Activated CD4-positive, alpha-beta T cell treated with anti-CD3 and anti-CD28 coated beads, Interleukin-2, Interleukin-6, amounts not matched to agents 100 ng/mL and 50 ng/mL, durations not matched to agents 16 hours and 8 hours (primary cell): ENCODE measurements at regions not wholly inside any gene's neighbourhood (a gene's known extent, or its start where the extent isn't known, plus 50 kb on each side); places are given as distances from the start of the nearest gene placed in this dataset.

ENCODE experiments used
- DNase-seq: peaks from one replicate; pipeline ENCODE4 v3.0.0-alpha.2; 2020

DNA sequence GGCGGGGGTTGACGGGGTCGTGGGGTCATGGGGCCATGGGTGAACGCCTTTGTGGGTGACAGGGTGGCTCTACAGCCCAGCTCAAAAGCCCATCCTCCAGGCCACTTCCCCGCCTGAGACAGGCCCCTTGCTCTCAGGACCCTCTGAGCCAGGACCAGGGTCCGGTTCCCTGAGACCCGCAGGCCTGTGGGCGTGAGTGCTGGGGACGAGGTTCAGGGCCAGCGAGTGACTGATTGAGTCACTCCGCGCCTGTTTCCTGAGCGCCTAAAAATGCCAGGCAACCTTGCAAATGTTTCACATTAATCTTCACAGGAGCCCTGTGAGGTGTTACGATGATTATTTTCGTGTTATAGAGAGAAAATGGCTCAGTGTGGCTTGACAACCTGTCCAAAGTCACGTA, 97.8 kb downstream of the ZNF674 start:
- no peak for DNase-seq

DNA sequence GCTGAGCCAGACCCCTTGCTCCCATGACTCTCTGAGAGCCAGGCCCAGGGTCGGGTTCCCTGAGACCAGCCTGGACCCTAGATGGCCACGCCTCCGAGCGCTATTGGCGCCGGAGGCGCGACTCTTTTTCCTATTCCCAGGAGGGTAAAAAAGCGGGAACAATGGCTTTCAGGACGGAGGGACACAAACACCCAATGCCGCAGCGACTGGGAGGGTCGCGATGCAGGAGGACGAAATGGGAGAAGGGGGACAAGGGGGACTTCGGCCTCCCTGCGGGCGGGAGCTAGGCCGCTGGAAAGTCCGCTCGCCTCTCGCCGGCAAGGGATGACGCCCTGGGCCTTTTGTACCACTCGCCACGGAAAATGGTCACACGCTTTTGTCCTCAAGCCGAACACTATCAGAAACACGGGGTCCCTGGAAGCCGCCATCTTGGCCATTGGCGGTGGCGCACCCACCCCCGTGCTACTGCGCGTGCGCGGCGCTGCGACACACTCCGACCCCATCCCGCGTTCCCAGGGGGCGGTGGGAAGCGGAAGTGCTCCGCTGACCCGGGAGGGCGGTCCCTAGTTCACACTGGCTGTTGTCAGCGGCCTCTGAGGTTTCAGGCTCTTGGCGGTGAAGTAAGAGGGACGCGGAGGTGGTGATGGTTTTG, 98.4 kb downstream of the ZNF674 start:
- DNase-seq: peak; percentile 90

DNA sequence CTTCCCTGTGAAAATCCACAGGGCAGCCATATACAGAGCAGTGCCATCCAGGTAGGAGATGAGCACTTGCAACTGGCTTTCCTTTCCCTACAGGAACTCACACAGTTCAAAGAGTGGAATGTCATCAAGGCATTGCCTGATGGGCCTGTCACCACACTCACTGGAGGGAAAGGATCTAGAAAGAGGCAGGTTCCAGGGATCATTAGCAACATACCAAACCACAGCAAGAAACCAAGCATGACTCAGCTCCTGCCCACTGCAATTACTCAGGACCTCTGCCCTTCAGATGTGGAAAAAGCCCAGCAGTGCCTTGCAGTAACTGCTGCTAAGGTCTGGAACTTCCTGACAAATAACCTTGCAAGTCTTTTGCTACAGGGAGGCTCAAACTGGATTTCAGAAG, 101.2 kb downstream of the ZNF674 start:
- DNase-seq: no peak

DNA sequence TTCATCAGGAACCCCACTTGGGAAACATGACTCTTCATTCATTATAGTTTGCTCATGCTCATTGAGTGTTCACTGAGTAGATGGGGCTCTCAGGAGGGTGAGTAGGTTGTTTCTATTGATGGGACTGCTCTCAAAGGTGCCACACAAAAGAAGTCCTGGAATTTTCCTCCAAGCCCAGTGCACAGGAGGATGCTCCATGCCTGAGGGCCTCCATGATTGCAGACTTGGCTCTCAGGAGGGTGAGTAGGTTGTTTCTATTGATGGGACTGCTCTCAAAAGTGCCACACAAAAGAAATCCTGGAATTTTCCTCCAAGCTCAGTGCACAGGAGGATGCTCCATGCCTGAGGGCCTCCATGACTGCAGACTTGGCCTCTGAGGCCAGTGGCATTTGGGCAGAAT, 108.5 kb downstream of the ZNF674 start:
- DNase-seq: no peak

DNA sequence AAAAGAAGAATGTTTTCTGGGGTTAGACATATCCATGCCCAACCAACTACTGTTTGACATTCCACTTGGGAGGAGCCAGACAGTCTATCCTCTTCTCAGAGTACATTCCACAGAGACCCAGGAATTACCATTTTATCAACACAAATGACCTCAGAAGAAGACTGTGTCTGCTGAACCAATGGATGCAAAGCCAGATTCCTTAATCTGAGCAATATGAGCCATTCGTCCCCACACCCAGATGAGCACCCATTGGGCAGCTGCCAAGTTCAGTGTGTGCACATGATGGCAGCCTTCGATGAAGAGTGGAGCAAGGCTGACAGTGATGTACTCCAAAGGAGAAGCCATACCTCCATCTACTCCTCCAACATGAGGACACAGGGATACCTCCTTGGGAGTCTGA, 111.3 kb downstream of the ZNF674 start:
- no peak for DNase-seq

DNA sequence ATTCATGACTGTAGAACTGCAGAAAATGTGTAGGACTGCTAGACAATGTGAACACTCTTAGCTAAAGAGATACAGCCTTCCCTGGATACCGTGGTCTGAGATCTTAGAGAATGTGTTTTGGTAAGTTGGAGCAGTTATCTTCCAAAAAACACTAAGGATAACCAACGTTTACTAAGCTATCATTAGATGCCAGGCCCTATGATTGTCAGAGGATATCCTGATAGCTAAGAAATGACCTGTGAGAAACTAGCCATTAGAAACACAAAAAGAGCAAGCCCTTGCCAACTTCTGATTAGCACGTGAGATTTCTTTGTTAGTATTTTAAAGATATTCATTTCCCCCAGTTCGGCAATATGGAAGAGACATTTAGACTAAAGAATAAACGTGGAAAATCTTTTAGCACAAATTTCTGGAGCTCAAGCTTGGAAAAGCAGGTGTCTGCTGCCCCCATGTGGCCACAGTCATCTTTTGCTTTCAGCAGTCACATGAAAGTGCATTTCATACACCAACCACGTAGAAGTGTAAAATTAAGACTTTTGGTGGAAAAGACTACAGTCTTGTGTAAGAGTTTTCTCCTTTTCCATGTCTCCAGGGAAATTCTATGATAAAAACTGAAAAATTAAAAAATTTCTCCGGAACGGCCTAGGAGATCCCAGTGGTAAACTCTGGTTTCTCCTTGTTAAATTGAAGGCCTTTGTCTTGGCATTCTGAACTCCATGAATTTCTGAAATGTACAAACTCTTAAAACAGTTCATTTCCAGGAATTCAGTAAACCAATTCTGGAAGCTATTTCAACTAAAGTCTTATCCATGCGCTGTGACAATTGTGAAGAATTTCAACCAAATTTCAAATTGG, 136.4 kb downstream of the ZNF674 start:
- DNase-seq: peak; percentile 67

DNA sequence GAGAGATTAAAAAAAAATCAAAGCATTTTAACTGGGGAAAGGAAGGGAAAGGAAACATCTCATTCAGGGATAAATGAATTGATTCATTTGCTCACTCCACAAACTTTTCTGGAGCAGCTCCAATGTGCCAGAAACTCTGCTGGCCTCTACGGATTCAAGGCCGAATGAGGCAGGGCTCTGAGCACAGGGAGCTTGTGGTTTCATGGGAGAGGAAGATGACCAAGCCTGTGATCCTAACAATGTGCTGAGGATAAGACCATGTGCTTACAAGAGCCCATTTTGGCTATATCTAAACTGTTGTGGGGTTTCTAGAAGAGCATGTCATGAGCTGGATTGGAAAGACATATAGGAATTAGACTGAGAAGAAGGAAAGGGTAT, 137.5 kb downstream of the ZNF674 start:
- no peak for DNase-seq

DNA sequence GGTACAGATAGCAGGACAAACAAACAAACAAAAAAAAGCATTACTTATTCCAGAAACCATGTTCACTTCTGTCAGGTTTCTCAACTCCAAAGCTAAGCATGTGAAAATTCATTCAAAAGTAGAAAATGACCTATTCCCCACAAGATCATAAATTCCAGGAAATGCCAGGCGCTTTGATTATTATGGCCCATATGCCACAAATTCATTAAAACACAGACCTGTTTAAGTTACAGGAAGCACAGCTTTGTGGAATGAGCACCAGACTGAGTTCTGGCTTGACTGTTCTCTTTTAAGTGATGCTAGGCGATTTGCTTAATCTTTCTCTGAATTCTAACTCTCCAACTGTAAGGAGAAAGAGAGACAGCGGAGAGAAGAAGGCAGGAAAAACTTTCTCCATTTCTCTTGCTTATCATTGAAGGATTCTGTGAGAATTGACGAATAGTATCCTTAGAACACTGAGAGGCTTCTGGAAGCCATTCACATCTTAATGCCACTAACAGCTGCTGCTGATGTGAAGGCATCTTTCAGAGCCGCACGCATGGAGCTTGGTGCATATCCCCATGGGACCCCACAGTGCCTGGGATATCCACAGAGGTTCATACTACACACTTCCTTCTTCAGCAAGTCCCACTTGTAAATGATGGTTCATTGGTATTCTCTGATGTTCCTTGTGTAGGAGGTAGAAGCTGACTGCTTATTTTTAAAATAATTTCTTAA, 138.0 kb downstream of the ZNF674 start:
- DNase-seq: no peak

DNA sequence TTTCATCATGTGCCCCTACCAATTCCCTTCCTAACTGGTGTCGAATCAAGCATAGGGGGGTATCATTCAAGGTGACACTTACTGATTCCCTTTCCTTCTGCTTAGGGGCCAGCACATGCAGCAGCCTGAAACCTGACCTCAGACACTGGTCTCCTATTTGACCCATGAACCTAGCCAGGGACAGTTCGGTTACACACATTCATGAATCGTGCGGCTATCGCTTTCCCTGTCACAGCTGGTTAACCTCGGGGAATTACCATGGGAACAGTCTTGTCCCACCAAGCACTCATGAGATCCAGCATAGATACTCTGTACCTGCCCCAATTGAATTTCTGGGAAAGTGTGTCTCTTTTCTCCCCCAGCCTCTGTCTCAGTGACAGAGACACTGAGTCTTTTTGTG, 140.4 kb downstream of the ZNF674 start:
- DNase-seq: no peak

DNA sequence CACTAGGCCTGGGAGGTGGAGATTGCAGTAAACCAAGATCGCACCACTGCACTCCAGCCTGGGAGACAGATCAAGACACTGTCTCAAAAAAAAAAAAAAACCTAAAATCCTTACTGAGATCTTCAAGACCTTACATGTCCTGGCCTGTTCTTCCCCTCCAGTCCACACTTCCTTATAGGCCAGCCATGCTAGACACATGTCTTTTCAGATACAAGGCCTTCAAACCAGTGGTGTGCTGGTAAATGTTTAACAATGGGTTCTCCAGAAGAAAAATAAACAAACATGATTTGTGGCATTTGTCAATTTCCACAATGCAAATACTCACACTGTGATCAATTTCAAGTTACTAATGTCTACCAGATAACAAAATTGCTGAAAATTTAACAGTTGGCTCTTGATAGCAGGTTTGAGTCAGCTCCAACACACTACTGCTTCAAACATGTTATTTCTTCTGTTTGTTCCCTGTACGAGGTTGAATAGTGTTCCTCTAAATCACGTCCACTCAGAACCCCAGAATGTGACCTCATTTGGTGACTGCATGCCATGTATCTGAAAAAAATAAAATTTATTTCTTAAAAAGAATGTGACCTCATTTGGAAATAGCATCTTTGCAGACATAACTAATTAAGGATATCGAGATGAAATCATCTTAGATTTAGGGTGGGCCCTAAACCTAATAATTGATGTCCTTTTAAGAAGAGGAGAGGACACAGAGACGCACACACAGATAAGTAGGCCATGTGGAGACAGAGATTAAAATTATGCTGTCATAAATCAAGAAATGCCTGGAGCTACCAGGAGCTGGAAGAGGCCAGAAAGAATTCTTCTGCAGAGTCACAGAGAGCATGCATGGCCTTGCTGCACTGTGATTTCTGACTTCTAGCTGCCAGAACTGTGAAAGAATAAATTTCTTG, 144.4 kb downstream of the ZNF674 start:
- DNase-seq: no peak

DNA sequence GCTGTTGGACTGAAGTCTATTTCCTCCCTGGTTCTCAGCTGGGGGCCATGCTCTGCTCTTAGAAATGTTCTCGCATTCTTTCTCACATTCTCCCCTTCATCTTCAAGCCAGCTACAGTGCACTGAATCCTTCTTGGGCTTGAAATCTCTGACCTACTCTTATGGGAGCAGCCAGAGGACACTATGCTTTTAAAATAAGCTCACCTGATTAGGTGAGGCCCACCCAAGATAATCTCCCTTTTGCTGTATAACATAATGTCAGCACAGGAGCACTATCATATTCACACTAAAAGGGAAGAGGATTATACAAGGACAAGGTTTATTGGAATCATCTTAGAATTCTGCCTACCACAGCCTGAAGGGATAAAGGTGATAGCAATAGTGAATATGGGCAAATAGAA, 146.3 kb downstream of the ZNF674 start:
- DNase-seq: no peak

DNA sequence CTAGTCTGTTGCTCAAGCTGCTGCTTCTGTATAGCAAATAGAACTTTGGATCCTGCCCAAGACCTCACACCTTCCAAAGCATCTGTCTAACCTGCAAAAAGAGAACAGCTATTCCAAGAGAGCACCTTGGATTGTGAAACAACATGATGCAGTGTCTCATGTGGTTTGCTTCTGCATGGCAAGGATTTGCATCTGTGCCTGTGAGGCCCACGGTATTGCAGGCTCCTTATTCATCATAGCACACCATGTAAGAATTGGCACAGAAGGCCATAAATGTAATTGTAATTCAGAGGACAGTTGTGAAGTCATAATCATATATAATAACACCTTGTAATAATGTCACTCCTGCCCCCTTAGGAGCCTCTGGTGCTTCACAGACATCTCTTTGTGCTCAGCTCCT, 147.1 kb downstream of the ZNF674 start:
- DNase-seq: no peak

DNA sequence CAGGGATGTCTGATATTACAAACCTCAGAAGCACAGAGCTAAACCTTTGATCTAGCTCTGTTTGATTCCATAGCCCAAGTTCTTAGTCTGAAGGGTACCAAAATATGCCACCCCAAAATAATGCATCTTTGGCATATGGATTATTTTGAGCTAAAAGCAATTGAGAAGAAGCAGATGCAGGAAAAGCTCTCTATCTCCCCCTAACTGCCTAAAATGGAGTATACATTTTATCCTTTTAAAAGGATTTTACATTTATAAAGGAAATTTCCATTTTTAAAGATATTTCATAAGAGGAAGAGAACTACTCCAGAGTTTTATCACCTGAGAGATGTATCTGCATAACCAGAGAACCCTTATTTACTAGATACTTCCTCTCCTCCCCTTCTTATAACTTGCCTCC, 158.7 kb downstream of the ZNF674 start:
- no peak for DNase-seq

DNA sequence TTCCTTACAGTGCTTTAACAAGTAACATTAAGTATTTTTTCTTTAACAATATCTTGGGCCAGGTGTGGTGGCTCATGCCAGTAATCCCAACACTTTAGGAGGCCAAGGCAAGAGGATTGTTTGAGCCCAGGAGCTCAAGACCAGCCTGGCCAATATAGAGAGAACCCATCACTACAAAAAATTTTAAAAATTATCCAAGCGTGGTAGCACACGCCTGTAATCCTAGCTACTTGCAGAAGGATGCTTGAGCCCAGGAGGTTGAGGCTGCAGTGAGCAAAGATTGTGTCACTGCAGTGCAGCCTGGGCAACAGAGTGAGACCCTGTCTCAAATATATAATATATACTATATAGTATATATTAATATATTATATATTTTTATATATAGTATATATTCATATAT, 162.2 kb downstream of the ZNF674 start:
- DNase-seq: no peak

DNA sequence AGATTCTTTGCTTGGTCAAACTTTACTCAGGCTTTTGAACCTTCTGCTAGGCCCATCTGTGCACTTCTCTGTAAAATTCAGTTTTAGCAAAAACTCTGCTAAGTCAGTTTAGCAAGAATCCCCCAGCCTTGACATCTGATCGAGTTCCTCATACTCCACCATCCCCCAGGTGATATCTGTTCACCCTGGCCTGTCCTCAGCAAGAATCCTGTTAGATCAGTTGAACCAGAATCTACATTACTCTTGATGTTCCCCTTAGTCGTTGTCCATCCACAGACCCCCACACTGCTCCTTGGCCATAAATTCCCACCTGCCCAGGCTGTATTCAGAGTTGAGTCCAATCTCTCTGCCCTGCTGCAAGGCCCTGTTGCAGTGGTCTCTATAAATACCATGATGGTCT, 162.6 kb downstream of the ZNF674 start:
- no peak for DNase-seq

DNA sequence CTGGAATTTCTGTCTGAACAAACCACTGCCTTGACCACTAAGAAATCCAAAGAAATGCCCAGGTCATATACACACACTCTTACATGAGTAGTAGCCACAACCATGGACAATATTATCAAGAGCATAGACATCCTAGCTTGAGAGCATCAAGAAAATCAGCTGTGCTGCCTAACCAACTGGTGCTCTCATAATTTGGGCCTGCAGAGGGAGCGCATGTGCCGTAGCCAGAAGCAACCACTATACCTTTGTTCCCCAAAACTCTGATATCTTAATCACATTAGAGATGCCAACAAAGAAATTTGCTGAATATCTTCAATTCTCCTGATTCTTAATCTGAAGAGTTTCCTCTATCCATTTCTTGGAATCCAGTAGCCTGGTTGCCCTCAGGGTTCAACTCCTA, 163.6 kb downstream of the ZNF674 start:
- peak; percentile 33 for DNase-seq

DNA sequence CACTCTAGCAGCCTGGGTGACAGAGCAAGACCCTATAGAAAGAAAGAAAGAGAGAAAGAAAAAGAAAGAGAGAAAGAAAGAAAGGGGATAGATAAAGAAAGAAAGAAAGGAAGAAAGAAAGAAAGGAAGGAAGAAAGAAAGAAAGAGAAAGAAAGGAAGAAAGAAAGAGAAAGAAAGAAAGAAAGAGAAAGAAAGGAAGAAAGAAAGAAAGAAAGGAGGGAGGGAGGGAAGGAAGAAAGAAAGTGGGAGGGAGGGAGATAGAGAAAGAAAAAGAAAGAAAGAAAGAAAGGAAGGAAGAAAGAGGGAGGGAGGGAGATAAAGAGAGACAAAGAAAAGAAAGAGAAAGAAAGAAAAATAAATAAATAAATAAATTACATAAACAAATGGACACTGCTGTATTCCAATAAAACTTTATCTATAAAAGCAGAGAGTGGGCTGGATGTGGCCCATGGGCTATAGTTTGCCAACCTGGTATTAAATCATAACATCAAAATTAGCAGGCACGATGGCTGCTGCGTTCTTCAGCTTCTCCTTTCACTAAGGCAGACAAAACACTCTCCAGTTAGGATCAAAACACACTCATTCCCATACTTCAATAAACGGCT, 165.0 kb downstream of the ZNF674 start:
- DNase-seq: no peak

DNA sequence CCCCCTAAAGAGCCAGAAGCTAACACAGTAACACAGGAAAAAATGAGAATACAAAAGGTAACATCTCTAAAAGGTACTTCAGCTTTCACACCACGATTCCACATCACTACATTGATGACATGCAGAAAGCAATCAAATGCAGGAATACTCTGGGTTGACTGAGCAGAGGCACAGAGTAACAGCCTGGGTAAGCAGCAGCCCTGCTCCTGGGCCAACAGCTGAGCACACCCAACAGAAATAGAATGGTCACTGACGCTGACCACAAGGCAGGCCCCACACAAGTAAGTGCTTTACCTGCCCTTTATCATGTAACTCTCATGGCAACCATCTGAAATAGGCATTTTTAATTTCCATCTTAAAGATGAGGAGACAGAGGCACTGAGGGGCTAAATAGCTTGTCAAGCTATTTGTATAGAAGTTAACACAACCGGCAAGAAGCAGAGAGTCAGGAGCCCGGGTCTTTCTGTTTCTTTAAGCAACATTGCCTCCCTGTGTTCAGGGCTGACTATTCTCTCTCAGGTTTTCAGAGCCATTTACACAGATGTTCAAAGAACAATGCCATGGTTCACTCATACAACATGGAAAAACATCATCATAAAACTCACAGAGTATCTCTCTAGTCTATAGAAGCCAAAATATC, 168.9 kb downstream of the ZNF674 start:
- peak; percentile 44 for DNase-seq

DNA sequence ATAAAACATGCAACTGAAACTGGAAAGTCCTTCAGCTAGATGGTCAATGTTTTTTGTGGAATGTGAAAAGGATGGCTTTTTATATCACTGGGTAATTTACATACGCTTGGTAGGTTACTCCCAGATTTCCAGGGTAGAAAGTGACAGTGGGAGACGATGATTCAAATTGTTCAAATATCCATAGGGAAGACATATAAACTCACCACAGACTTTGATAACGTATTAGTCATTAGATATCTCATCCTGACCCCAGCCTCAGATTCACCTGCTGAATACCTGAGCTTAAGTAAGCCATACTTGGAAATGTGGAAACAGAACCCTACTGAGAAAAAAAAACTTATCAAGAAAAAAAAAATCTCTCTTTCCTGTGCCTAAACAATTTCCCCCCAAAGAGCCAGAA, 169.4 kb downstream of the ZNF674 start:
- DNase-seq: no peak

DNA sequence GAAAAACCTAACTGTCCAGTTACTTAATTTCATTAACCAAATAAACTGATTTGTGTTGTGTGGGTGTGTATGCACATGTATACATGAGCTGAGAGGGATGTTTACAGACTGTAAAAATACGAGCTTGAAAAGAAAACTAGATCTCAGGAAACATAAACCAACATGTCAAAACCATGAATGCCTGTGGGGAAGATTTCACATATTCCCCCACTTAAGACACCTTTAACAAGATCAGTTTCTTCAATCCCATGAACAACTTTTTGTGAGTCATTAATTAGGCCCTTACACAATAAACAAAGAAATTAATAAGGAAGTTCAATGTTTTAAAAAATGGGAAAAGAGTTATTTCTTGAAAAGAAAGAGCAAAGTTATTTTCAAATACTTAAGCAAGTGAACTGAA, 170.8 kb downstream of the ZNF674 start:
- DNase-seq: no peak

DNA sequence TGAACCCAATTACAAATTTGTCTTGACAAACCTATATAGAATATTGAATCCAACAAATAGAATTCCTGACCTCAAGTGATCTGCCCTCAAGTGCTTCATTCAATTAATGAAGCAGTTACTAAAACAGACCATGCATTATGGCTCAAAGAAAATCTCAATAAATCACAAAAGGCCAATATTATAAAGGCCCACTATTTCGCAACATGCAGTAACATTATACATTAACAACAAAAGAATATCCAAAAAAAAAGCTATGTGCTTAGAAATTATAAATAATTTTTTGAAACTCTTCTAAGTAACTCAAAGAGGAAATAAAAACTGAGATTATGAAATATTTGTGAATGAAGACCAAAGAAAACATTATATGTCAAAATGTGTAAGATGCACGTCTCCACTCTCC, 177.7 kb downstream of the ZNF674 start:
- DNase-seq: no peak
